Anterior cingulate cortex (tissue), 58 donors: ENCODE measurements at regions not wholly inside any gene's neighbourhood (a gene's known extent, or its start where the extent isn't known, plus 50 kb on each side); places are given as distances from the start of the nearest gene placed in this dataset.

Source experiments
- DNase-seq, 58 donors: peaks; one replicate each; lab custom pipeline; 2025; lab: John Stamatoyannopoulos, UW

DNA sequence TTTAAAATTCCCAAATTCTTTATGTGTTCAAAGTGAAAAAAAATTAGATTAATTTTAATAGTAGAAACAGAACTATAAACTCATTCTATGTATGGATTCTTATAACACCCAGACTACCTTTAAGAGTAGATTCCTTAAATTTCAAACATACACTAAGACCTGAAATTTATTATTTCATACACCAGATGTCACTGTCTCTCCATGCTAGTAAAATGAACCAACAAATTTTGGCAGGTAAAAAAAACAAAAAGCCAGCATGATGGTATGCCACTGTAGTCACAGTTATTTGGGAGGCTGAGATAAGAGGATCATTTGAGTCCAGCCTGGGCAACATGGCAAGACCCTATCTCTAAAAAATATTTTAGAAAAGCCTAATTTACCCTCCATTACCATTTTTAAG lies 461.3 kb upstream of the NAALADL2 start:
- DNase-seq = no peak

DNA sequence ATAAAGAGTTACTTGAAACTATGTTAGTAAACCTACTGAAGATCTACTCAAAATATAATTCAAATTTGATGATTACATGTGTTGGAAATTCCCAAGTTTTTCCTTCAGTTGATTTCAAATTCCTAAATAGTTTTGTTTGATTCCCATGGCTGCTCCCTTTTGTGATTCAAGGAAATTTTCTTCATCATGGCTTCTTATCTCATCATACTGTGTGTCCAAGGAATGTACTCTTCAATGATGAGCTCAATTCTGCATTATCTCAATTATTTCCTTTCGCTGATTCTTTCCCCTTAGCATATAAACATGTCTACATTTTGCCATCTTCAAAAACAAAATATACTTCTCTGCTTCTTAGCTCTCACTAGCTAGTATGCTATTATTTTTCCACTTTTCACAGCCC lies 460.4 kb upstream of the NAALADL2 start:
- no peak for DNase-seq

DNA sequence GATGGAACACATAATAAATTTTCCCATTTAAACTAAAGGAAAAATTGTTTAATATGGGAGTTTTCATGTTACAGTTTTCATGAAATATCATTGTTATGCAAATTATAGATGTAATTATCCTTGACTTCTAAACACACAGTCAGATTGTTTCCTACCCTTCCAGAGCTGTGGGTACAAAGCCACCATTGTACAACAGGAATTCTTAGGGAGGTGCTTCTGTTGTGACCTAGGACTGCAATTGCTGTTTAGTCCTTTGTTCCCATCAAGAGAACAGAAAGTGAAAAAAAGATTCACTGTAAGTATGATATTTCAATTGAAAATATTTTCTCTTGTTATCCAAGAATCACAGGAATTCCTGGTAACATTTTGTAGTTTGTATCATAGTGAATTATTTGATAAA lies 455.3 kb upstream of the NAALADL2 start:
- DNase-seq = no peak

DNA sequence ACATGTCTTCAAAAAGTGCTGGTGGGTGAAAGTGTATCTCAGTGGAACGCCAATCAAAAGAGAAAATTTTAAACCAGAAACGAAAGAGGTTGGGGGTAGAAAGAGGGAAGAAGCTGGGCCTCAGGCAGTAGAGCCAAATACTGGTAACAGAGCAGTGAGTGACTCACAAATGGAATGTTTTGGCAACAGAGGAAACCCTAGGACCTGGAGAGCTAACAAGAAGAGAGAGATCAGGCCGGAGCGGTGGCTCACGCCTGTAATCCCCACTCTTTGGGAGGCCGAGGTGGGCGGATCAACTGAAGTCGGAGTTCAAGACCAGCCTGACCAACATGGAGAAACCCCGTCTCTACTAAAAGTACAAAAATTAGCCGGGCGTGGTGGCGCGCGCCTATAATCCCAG lies 450.8 kb upstream of the NAALADL2 start:
- DNase-seq = no peak

DNA sequence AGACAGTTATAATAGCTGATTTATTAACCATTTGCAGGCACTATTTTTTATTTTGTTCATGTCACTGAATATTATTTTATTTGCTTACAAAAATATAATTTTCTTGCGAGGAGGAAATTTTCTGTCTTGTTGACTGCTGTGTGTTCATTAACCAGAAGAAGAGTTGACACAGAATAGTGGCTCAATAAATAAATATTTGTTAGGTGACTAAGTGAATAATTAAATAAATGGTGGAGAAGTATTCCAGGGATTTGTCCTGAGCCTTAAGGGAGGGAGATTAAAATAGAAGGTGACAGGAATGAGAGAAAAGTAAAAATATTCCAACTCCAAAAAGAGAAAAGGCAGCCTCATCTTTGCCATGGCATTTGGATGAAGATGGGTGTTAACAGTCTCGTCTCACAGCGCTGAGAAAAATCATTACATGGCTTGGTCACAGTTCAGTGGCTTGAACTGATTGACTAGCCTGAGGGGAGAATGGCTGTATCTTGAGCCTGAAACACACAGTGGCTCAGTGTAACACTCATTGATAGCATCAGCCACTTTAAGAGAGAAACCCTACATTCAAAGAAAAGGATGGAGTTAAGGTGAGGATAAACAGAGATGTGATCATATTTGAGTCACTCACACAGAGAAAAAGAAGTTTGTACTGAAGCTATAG lies 449.9 kb upstream of the NAALADL2 start:
- DNase-seq = no peak

DNA sequence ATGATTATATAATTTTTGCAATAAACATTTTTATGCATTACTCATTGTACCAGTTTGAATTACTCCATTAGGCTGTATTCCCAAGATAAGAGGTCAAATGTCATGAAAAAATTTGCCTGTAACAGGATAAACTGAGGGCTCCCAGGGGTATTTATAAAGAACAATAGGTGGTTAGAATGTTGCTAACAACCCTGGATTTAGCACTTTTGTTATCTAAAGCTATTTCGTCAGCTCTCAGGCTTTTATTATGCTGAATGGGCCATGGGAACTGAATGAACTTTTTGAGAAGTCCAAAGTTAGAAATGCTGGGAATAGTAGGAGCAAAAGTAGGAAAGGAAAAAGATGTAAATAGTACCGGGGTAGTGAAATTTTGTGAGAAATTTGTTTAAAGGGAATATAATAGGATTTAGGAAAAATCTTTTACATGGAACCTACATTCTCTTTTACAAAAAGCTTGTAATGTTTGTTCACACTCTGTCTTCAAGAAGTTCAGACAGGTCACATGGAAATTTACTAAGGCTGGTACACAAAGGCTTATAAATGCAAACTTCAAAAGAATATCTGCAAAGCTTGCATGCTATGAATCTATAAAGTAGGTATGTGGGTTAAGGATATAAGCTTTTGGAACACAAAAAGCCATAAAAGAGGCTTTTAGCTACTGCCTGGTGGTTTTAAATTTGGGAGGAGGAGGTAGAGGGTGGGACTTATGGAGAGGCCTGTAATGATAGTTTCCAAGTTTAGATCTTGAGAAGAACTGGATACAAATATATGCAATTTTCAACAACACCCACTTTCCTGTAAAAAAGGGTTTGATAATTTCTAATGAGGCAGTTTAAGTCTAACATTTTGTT lies 445.8 kb upstream of the NAALADL2 start:
- DNase-seq = no peak

DNA sequence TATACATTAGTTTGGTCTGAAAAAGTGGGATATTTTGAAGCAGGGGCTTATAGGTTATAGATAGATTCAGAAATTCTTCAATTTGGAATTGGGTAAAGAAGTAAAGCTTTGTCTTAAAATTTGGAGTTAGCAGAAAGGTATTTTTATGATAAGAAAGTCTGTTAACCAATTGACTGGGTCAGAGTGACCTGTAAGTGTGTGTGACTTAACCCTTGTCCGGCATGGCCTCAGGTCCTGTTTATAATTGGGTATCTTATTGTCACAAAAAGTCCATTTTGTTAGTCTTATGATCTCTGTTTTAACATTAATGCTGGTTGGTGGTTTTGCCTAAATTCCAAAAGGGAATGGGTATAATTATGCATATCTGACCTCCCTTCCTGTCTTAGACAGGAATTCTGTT lies 444.2 kb upstream of the NAALADL2 start:
- DNase-seq = no peak

DNA sequence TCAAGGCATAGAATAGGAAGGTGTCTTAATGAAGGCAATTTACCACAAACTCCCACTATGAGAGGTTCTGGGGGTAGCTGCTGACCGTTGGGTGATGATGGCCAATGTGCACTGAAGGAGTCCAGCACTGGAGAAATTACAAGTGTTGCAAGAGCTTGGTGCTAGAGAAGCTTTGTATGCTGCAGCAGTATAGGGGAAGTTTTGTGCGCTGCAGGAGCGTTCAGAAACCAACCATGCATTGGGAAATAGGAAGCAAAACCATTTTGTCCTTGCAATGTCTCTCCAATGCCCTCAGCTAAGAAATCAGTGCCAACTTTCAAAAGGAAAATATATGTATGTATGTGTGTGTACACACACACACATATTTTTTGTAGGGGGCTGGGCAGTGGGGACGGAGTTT lies 441.6 kb upstream of the NAALADL2 start:
- DNase-seq = peak in 1 of 58 donors; percentile 2

DNA sequence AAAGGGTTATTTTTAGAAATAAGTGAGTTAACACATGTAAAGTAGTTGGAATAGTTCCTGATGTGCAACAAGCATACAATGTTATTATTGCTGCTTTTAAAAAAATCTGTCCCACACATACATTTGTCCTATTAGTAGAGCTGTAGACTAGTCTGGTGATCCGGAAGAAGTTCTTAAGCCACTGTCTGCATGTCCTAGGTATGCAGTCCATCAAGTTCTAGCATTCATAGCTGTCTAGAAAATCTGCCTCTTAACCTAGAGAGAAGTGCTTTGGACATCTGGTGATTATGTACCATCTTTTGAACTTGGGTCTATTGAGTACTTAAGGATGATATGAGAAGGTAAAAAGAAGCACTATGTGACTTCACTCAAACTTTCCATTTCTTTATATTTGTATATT lies 439.9 kb upstream of the NAALADL2 start:
- DNase-seq = no peak

DNA sequence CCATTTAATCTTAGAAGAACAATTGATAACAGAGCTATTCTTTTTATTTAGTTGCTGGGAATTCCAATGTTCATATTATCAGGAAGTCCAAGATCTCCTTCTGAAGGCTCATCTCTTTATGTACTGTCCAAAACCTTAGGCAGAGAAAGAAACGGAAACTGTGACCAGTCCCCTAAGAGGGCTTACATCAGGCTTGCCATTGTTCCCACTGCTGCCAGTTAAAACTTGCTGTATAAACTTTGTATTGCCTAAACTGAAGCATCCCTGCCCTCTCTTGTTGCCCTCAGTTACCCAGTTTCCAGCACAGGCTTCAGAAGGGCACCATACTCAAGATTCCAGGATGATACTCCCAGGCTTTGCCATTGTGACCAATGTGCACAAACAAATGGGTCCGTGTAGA lies 435.2 kb upstream of the NAALADL2 start:
- no peak for DNase-seq

DNA sequence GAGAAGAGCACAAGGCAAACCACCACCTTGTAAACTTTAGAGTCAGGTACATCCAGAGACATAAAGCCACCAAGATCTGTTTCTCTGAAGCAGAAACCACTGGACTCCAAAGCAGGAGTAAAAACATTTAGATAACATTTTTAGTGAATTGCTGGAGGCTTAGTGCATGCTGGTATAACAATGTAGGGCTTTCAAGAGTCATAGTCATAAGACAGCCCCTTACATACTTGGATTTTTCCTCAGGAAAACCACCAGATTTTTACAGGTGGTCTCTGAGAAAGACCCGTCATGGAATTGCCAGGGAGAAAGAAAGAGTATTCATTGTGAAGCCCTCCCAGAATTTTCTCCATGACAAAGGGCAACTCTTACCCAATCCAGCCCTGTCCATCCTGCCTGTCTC lies 434.5 kb upstream of the NAALADL2 start:
- no peak for DNase-seq

DNA sequence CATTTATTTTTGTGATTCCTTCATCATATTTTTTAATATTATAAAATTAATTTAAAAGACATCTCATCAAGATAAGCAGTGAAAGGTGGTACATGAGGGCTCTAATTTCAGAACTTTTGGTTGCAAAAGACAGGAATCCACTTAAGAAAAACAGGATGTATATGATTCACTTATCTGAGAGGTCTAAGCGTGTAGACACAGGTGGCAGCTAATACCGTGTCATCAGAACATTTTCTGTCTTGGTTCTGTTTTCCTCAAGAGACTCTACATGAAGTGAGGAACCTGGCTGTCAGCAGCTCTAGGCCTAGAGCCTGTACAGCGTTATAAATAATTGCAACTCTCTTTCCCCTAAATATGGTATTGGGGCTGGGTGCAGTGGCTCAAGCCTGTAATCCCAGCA lies 433.7 kb upstream of the NAALADL2 start:
- DNase-seq = no peak

DNA sequence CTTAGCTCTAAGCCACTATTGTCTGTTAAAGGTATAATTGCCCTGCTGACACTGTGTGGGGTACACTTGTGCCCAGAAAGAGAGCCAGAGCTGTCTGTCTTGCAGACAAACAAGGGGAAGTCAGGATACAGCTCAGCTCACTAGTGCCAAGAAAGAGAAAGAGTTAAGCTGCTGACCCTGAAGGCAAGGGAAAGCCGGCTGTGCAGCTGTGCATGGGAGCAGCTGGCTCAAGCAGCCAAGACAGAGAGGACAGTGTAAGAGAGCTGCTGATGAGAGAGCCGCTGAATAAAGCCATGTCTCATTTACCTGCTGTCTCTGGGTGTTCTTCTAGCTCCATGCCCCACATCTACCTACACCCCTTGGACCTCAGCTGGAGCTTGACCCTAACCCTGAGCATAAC lies 428.1 kb upstream of the NAALADL2 start:
- no peak for DNase-seq

DNA sequence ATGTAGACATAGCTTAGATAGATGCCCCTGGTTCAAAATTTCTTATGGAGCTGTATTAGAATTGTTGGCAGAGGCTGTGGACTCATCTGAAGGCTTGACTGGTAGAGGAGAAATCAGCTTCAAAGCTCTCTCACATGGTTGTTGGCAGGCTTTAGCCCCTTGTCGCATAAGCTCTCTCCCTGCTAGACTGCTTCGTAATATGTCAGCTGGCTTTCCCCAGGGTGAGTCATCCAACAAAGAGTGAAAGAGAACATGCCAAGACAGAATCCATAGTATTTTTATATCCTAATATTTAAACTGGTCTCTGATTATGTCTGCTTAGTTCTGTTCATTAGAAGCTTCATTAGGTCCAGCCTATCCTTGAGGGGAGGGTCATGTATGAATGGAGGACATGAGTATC lies 427.4 kb upstream of the NAALADL2 start:
- DNase-seq = no peak

DNA sequence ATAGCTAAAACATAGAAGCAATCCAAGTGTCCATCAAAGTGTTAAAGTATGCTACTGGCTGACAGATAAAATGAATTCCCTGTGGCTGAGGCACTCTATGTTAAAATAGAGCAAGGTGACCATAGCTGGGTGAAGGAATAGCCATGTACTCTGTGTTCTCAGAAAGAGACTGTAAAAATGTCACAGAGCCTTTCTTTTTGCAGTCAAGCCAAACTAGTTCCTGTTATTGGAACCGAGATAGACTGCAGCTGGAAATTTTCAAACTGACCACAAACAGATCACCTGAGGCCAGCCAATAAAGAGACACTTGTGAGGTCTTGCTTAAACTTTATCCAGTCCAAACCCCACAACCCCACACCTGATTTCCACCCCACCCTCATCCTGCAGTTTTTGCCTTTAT lies 422.8 kb upstream of the NAALADL2 start:
- DNase-seq = no peak

DNA sequence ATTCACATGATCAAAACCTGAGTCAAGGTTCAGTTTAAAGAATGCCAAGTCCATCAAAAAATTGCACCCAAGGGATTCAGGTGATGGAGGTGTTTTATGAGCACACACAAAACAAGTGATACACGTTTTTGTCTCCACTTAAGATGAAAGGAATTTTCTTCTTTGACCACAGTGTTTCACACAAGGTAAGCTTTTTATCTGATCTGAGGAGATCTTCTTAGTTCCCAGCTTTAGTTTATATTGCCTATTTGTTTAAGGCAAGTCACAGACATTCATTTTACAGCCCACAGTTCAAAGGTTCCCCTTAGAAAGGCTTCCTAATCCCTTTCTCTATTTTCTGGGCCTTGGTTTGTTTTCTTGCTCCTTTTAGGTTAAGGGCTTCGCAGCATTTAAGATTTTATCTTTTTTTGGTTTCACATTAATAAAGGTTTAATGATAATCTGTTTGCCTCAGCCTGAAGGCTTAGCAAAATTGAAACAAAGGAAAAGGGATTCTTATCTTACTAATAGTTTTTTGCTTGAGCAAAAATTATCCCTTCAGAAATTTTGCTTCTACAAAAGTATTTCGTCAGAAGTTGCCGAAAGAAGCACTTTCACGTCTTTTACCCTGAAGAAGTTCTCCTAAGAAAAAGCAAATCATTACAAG lies 420.5 kb upstream of the NAALADL2 start:
- DNase-seq = no peak

DNA sequence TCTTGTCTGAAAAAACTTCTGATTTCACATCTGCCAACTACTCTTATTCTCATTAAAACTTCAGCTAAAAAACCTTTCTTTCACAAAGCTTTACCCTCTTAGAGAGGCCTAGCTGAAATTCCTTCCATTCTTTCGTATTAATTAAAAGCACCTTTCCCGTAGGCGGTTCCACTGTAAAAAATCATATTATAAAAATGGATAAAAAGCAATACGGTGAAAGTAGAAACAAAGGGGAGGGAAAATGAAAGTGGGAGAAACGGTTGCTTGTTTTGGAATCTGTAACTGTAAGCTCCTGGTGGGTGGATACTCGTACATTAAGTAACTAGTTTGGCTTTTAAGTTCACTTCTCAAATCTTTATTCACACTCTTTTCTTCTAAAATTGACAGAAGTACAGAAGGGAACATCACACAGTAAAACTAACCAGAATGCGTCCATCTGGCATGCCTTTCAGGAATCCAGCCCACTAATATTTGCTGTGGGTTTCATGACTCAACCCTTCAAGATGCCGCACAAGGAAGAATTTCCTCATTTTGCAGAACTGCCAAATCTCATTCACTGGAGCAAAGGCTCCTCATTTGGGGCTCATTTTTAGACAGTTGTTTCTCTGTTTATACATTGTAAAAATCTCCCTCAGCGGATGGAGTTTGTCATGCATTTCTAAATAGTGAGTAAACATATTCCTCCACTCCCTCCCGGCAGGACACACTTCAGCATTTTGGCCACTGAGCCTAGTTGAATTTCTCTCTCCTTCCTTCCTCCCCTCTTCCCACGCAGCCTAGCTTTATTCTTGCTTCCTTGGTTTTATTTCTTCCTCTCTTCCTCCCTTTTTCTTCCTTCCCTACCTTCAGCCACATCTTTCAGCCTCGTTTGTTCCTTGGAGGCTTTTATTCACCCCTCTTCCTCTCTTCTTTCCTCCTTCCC lies 419.5 kb upstream of the NAALADL2 start:
- peak in 31 of 58 donors; percentile 0 to 68 (median 18) for DNase-seq

DNA sequence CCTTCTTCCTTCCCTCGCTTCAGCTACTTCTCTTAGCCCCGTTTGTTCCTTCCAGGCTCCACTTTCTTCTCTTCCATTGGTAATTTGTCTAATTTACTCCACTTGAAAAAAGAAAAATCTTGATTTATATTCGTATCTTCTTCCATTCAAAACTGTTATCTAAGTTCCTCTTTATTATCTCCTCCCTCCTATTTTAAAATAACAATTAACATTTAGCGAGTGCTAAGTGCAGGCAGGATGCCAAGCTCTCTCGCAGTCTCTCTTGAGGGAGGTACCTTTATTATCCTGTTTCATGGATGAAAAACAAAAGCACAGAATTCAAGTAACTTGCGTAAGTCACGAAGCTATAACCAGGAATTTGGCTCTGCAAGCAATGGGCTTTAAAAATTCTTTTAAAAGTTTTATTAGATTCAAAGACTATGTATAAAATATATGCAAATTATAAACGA lies 418.9 kb upstream of the NAALADL2 start:
- DNase-seq = peak in 6 of 58 donors; percentile 0 to 27 (median 4)

DNA sequence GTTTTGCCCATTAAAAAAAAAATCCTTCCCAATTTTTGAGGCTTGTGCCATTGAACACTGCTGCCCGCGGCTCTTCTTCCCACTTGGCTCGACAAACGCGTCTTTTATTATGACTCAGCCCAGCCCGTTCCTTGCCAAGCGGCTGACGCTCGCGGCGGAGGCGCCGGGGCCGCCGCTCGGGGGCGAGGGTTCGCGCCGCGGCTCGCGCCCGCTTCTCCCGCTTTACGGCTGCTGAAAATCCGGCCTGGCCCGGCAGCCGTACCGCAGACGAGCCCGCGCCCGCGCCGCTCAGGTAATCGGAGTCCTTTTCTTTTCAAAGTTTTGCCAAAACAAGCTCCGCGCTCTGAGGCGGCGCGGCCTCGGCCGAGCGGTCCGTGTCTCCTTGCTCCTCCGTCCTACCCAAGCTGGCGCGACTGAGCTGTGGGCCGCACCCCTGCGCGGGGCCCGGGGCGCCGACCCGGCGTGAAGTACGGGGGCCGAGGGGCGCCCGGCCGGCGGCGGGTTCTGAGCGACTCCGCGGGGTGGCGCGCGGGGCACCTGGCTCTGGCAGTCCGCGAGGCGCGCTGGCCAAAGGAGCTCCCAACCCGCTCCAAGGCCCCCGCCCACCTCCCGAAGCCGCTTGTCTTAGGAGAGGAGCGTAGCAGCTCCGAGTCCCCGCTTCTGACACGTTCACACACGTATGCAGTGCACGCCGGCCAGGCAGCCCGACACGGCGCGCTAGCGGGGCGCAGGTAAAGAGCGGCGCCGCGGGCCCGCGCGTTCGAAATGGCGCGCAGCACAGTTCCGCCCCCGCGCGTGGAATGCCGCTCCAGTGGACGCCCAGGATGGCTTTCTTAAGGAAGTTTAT lies 418.2 kb upstream of the NAALADL2 start:
- peak in 57 of 58 donors; percentile 48 to 91 (median 83) for DNase-seq
